Esophagus squamous epithelium (tissue), 5 donors: ENCODE measurements at regions not wholly inside any gene's neighbourhood (a gene's known extent, or its start where the extent isn't known, plus 50 kb on each side); places are given as distances from the start of the nearest gene placed in this dataset.

Experiments used
- DNase-seq: peaks from one replicate; lab custom pipeline; 2025; lab: John Stamatoyannopoulos, UW
- H3K27ac ChIP-seq, 4 donors: fragments of 200-600 bp; sonication (generic); one replicate each; pipeline ENCODE4 v1.5.1; 2016 to 2019; ENCODE audit warnings: mild to moderate bottlenecking in 1 of 4
- H3K27me3 ChIP-seq, 4 donors: fragments of 200-600 bp; sonication (generic); 1 replicate in 3 of 4; 2 replicates in 1 of 4; pipeline versions ENCODE4 v1.5.1 to v1.6.0; 2017 to 2021; ENCODE audit warnings: antibody characterized with exemption in 1 of 4
- H3K36me3 ChIP-seq, 3 donors: fragments of 200-600 bp; sonication (generic); one replicate each; pipeline ENCODE4 v1.5.1; 2016 to 2019
- H3K4me1 ChIP-seq, 3 donors: fragments of 200-600 bp; sonication (generic); one replicate each; pipeline ENCODE4 v1.5.1; 2017 to 2019
- H3K4me3 ChIP-seq, 4 donors: fragments of 200-600 bp; sonication (generic); 1 replicate in 3 of 4; 2 replicates in 1 of 4; pipeline ENCODE4 v1.5.1; 2016 to 2019; ENCODE audit warnings: mild to moderate bottlenecking in 2 of 4, moderate library complexity in 1 of 4
- H3K9me3 ChIP-seq, 3 donors: fragments of 200-600 bp; sonication (generic); one replicate each; pipeline ENCODE4 v1.5.1; 2016 to 2019
- CTCF ChIP-seq, 6 experiments: fragments of 450-650 bp in 4 of 6; fragments of 200-600 bp in 2 of 6; sonication (generic) in 2 of 6; IDR thresholded peaks; one replicate each; pipeline ENCODE4 v1.5.1; 2016 to 2019; ENCODE audit warnings: antibody characterized with exemption in 6 of 6, mild to moderate bottlenecking in 4 of 6, moderate library complexity in 4 of 6
- POLR2A ChIP-seq, 4 donors: fragments of 450-650 bp; IDR thresholded peaks; one replicate each; pipeline ENCODE4 v1.6.1; 2017; ENCODE audit warnings: antibody characterized with exemption in 4 of 4, mild to moderate bottlenecking in 4 of 4, moderate library complexity in 3 of 4
- WGBS, 2 donors: methylation state at CpG; one replicate each; pipeline ENCODE4 v1.1.5; 2018; 5-methylcytosine and 5-hydroxymethylcytosine counted together
- intact Hi-C: fragments of 100-400 bp; cut with DNase I; formaldehyde crosslinking; loops from one replicate; pipeline ENCODE4 v1.15.0; 2022
- donor health status: DM: yes; HTN: yes; CAD: no.

- H3K4me3 ChIP-seq: no peak overlapping the region
- TF ChIP-seq POLR2A (IDR thresholded peaks at IDR 0.05): no peak
- TF ChIP-seq CTCF (IDR thresholded peaks at IDR 0.05): no peak
- intact Hi-C loops: no loop called here
- no peaks in the 10 kb centered on the region for H3K4me1 ChIP-seq
- DNase-seq: no peak
- no peaks in the 10 kb centered on the region for H3K27me3 ChIP-seq
- H3K36me3 ChIP-seq: no peaks in the 10 kb centered on the region
- no peak overlapping the region for H3K27ac ChIP-seq
- no peaks in the 10 kb centered on the region for H3K9me3 ChIP-seq
Observed at GRCh38 chr2:49798570-49798969, 644.3 kb upstream of the FSHR start.

GRCh38 chr2:49796266-49796665 lies 642.0 kb upstream of the FSHR start:
- DNase-seq: no peak
- no peak overlapping the region for H3K27ac ChIP-seq
- H3K36me3 ChIP-seq: no peaks in the 10 kb centered on the region
- H3K27me3 ChIP-seq: no peaks in the 10 kb centered on the region
- intact Hi-C loops: no loop called here
- H3K9me3 ChIP-seq: no peaks in the 10 kb centered on the region
- 68 to 72% methylated on average over 3 of the region's 3 CpGs for WGBS, 2 donors
- H3K4me1 ChIP-seq: no peaks in the 10 kb centered on the region
- H3K4me3 ChIP-seq: no peak overlapping the region
- TF ChIP-seq CTCF (IDR thresholded peaks at IDR 0.05): no peak
- no peak for TF ChIP-seq POLR2A (IDR thresholded peaks at IDR 0.05)

DNA sequence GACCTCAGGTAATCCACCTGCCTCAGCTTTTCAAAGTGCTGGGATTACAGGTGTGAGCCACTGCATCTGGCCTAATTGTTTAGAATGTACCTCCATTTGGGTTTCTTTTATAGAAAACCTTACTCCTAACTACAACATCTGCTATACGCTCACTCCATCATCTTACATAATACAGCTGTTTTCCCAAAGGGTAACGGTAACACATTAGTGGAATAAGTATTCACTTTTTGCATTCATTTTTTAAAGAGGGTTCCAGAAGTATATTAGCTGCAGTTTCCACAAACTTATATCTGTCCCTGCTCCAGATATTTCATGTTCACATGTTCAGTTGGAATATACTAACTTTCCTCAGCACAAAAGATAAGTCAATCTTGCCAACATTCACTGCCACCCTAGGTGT lies 640.1 kb upstream of the FSHR start:
- H3K36me3 ChIP-seq: no peaks in the 10 kb centered on the region
- H3K27ac ChIP-seq: no peak overlapping the region
- no peak for DNase-seq
- no peak overlapping the region for H3K4me3 ChIP-seq
- H3K9me3 ChIP-seq: no peaks in the 10 kb centered on the region
- H3K4me1 ChIP-seq: no peaks in the 10 kb centered on the region
- TF ChIP-seq POLR2A (IDR thresholded peaks at IDR 0.05) (no peak), CTCF (IDR thresholded peaks at IDR 0.05) (no peak)
- intact Hi-C loops: no loop called here
- 61 to 92% methylated on average over 2 of the region's 2 CpGs for WGBS, 2 donors
- no peaks in the 10 kb centered on the region for H3K27me3 ChIP-seq

GRCh38 chr2:49788300-49788699 lies 634.0 kb upstream of the FSHR start:
- TF ChIP-seq POLR2A (IDR thresholded peaks at IDR 0.05): no peak
- TF ChIP-seq CTCF (IDR thresholded peaks at IDR 0.05): no peak
- DNase-seq: no peak
- intact Hi-C loops: no loop called here
- H3K4me3 ChIP-seq: no peak overlapping the region
- no peak overlapping the region for H3K27ac ChIP-seq
- no peaks in the 10 kb centered on the region for H3K4me1 ChIP-seq
- no peaks in the 10 kb centered on the region for H3K36me3 ChIP-seq
- H3K9me3 ChIP-seq: no peaks in the 10 kb centered on the region
- H3K27me3 ChIP-seq: no peaks in the 10 kb centered on the region

DNA sequence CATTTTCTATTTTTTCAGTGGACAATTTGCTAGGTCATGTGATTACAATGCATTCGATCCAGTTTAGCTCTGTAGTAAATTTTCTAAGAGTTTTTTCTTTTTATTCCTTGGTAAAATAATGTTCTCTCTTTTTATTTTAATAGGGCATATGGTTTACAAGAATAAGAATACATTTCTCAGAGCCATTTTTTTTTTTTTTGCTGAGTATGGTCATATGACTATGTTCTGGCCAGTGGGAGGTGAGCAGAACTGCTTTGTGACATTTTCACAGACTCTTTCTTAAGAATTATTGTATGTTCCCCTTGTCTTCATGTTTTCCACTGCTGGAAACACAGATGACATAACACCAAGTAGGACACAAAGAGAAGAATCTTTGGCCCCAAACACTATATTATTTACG lies 626.6 kb upstream of the FSHR start:
- DNase-seq: no peak
- Histone ChIP-seq H3K9me3 (no peaks in the 10 kb centered on the region), H3K27me3 (no peaks in the 10 kb centered on the region), H3K36me3 (no peaks in the 10 kb centered on the region), H3K4me1 (no peaks in the 10 kb centered on the region), H3K4me3 (no peak overlapping the region), H3K27ac (no peak overlapping the region)
- TF ChIP-seq POLR2A (IDR thresholded peaks at IDR 0.05) (no peak), CTCF (IDR thresholded peaks at IDR 0.05) (no peak)
- 52 to 66% methylated on average over 2 of the region's 2 CpGs for WGBS, 2 donors
- intact Hi-C loops: no loop called here
